Aorta (tissue), 5 donors: ENCODE measurements at regions not wholly inside any gene's neighbourhood (a gene's known extent, or its start where the extent isn't known, plus 50 kb on each side); places are given as distances from the start of the nearest gene placed in this dataset.

Experiments used
- ATAC-seq: fragments of 200-7000 bp; cut with Tn5 transposase; one replicate; pipeline ENCODE4 v1.9.1; 2022; ENCODE audit warnings: moderate library complexity; ENCODE audit not compliant: low FRiP score
- DNase-seq, 2 donors: peaks; one replicate each; pipeline ENCODE4 v3.0.0-alpha.2; 2020
- H3K27ac ChIP-seq, 2 donors: one replicate each; pipeline ENCODE4 v1.5.1; 2013; ENCODE audit warnings: low read length in 2 of 2, mild to moderate bottlenecking in 2 of 2, moderate library complexity in 2 of 2, control low read depth in 1 of 2, inconsistent platforms in 1 of 2, low read depth in 1 of 2
- H3K27me3 ChIP-seq, 2 donors: one replicate each; pipeline ENCODE4 v1.6.1; 2013; ENCODE audit warnings: control low read depth in 1 of 2, low read length in 1 of 2, mild to moderate bottlenecking in 1 of 2, moderate library complexity in 1 of 2; ENCODE audit not compliant: insufficient read depth in 2 of 2, control insufficient read depth in 1 of 2
- H3K36me3 ChIP-seq, 2 donors: one replicate each; pipeline ENCODE4 v1.6.1; 2013; ENCODE audit warnings: control low read depth in 1 of 2, low read length in 1 of 2, mild to moderate bottlenecking in 1 of 2; ENCODE audit not compliant: insufficient read depth in 2 of 2, control insufficient read depth in 1 of 2
- H3K4me1 ChIP-seq, 2 donors: one replicate each; pipeline ENCODE4 v1.6.1; 2013; ENCODE audit warnings: low read length in 2 of 2, control low read depth in 1 of 2, mild to moderate bottlenecking in 1 of 2, moderate library complexity in 1 of 2; ENCODE audit not compliant: insufficient read depth in 2 of 2, control insufficient read depth in 1 of 2
- H3K4me3 ChIP-seq, 2 donors: one replicate each; pipeline ENCODE4 v1.5.1; 2013; ENCODE audit warnings: low read length in 2 of 2, control low read depth in 1 of 2, mild to moderate bottlenecking in 1 of 2
- H3K9me3 ChIP-seq: one replicate; pipeline ENCODE4 v1.6.1; 2013; ENCODE audit warnings: mild to moderate bottlenecking, low read length; ENCODE audit not compliant: control insufficient read depth
- WGBS, 2 donors: extraction: QIAGEN DNeasy Blood & Tissue Kit; methylation state at CpG; one replicate each; pipeline ENCODE4 v1.1.7; 2013; 5-methylcytosine and 5-hydroxymethylcytosine counted together
- intact Hi-C, 2 donors: fragments of 100-400 bp; cut with DNase I; formaldehyde crosslinking; loops; one replicate each; pipeline versions ENCODE4 v1.14.2 to v1.15.0; 2022
- donor health status: healthy with polysubstance abuse.
- donor health status: Bipolar disorder and iron deficiency.
- donor health status: DM: no; HTN: no; CAD: no.
- donor health status: DM: no; HTN: no; CAD: no.
- donor health status: DM: yes; HTN: yes; CAD: no.

- H3K36me3 ChIP-seq = no peaks in the 10 kb centered on the region
- WGBS, 2 donors = 9 to 10% methylated on average over 35 to 36 of the region's 36 CpGs
- H3K27me3 ChIP-seq = no peaks in the 10 kb centered on the region
- ATAC-seq (no peak), DNase-seq (no peak)
- intact Hi-C loops = no loop called here
- H3K4me3 ChIP-seq = no peak overlapping the region
- no peak overlapping the region for H3K27ac ChIP-seq
- H3K4me1 ChIP-seq = no peaks in the 10 kb centered on the region
- H3K9me3 ChIP-seq = peaks cover 3% of the 10 kb centered on the region
Measured at GRCh38 chr12:130013771-130014484, 110.1 kb upstream of the TMEM132D start.

DNA sequence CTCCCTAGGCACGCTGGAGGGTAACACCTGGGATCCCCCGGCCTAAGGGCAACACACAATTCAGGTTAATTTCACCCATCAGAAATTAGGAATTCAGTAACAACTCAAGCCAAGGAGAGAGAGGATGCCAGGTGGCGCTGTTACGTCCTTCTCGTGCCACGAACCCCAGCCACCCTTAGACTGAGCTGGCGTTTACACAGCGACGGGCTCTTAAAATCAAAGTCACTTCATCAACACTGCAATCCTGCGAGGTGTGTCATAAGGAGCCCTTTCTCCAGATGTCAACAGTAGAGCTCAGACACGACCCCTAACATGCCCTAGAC, 110.6 kb upstream of the TMEM132D start:
- no peak for ATAC-seq
- peaks cover 3% of the 10 kb centered on the region for H3K9me3 ChIP-seq
- intact Hi-C loops = no loop called here
- no peak for DNase-seq
- no peak overlapping the region for H3K27ac ChIP-seq
- H3K36me3 ChIP-seq = no peaks in the 10 kb centered on the region
- 8 to 9% methylated on average over 11 of the region's 11 CpGs for WGBS, 2 donors
- H3K4me3 ChIP-seq = no peak overlapping the region
- no peaks in the 10 kb centered on the region for H3K27me3 ChIP-seq
- H3K4me1 ChIP-seq = no peaks in the 10 kb centered on the region

DNA sequence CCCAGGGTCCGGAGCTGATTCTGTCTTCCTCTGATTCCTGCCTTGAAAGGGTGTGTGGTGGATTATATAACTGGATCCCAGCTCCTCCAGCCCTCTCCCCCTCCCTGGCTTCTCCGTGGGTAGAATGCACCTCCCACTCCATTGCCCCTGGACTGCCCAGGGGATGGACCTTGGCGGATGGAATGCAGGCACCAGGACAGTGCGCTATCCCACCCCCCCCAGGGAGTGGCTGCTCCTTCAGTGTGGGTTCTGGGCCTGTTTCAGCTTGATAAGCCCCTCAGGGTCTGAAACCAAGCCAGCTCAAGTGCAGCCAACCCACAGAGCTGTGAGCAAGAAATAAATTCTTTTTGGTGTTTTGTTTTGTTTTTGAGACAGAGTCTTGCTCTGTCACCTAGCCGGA, 112.4 kb upstream of the TMEM132D start:
- Histone ChIP-seq H3K27me3 (no peaks in the 10 kb centered on the region), H3K9me3 (peaks cover 3% of the 10 kb centered on the region), H3K27ac (no peak overlapping the region), H3K36me3 (no peaks in the 10 kb centered on the region), H3K4me1 (no peaks in the 10 kb centered on the region), H3K4me3 (no peak overlapping the region)
- intact Hi-C loops = no loop called here
- DNase-seq = no peak
- no peak for ATAC-seq
- WGBS, 2 donors = 66% methylated on average over 5 of the region's 5 CpGs

DNA sequence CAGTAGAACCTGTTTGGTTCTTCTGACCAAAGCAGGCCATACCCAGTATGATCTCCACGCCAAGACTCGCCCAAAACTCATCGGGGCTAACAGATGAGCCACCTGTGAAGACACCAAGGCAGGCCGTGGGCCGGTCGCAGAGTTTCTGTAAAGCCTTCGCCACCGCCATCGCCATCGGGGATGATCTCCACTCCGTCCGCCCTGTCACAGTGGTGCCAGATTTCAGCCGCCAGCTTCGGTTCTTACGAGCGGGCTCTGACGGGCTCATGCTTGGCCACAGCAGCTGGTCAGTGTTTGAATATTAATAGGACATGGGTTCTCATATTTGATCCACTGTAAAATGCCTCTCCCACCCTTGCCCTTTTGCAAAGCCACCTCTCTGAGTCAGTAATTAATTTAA, 113.2 kb upstream of the TMEM132D start:
- H3K36me3 ChIP-seq = no peaks in the 10 kb centered on the region
- H3K27ac ChIP-seq = no peak overlapping the region
- H3K4me1 ChIP-seq = no peaks in the 10 kb centered on the region
- WGBS, 2 donors = 89 to 91% methylated on average over 17 of the region's 17 CpGs
- ATAC-seq (no peak), DNase-seq (no peak)
- no peak overlapping the region for H3K4me3 ChIP-seq
- H3K27me3 ChIP-seq = no peaks in the 10 kb centered on the region
- peaks cover 3% of the 10 kb centered on the region for H3K9me3 ChIP-seq
- intact Hi-C loops = no loop called here

DNA sequence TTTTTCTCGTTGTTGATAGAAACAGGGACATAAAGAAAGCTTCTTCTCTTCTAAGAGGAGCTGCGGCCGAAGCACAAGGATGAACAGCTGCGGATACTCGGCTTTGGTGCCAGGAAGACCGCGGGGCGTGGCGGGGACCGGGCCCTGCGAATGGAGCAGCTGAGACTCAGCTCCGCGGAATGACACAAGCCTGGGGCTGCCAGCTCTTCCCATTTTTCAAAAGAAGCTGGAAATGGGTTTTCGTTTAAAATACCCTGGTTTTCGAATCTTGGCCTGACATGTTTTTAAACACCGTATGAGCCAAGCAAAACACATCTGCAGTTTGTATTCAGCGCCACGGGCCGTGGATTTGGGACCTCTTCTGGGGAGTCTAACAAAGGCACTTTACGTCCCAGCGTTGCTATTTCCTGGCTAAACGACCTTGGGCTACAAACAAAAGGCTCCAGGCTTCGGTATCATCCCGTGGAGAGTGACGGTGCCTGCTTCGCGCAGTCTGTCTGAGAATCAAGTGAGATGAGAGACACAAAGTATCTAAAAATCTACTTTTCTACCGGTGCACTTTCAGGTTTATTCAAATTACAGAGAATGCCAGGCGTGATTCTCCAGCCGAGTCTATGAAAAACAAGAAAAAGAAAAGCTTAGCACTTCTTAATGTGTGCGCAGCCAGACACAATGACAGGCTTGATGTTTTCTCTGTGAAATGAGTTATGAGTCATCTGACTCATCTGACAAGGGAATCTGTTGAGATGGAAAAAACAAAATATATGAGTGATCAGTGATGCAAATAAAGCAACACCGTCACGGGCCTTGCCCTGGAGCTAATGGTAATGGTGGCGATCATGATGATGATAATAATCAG, 114.0 kb upstream of the TMEM132D start:
- peaks cover 2% of the 10 kb centered on the region for H3K9me3 ChIP-seq
- H3K4me3 ChIP-seq = no peak overlapping the region
- intact Hi-C loops = no loop called here
- no peak overlapping the region for H3K27ac ChIP-seq
- no peaks in the 10 kb centered on the region for H3K36me3 ChIP-seq
- no peak for DNase-seq
- no peak for ATAC-seq
- WGBS, 2 donors = 16 to 19% methylated on average over 34 of the region's 34 CpGs
- H3K27me3 ChIP-seq = no peaks in the 10 kb centered on the region
- H3K4me1 ChIP-seq = no peaks in the 10 kb centered on the region

- intact Hi-C loops = no loop called here
- no peak for DNase-seq
- no peaks in the 10 kb centered on the region for H3K27me3 ChIP-seq
- H3K4me1 ChIP-seq = no peaks in the 10 kb centered on the region
- H3K36me3 ChIP-seq = no peaks in the 10 kb centered on the region
- 93 to 95% methylated on average over 11 of the region's 11 CpGs for WGBS, 2 donors
- H3K9me3 ChIP-seq = peaks cover 2% of the 10 kb centered on the region
- H3K4me3 ChIP-seq = no peak overlapping the region
- no peak overlapping the region for H3K27ac ChIP-seq
- ATAC-seq = no peak
Measured at GRCh38 chr12:130018614-130019013, 114.8 kb upstream of the TMEM132D start.

GRCh38 chr12:130026608-130027176, 122.9 kb upstream of the TMEM132D start:
- ATAC-seq (no peak), DNase-seq (no peak)
- H3K4me3 ChIP-seq = no peak overlapping the region
- WGBS, 2 donors = 51 to 53% methylated on average over 15 of the region's 15 CpGs
- no peaks in the 10 kb centered on the region for H3K36me3 ChIP-seq
- intact Hi-C loops = no loop called here
- no peaks in the 10 kb centered on the region for H3K4me1 ChIP-seq
- H3K9me3 ChIP-seq = no peaks in the 10 kb centered on the region
- H3K27me3 ChIP-seq = no peaks in the 10 kb centered on the region
- H3K27ac ChIP-seq = no peak overlapping the region

- no peaks in the 10 kb centered on the region for H3K4me1 ChIP-seq
- WGBS, 2 donors = 24 to 40% methylated on average over 1 of the region's 1 CpG
- no peaks in the 10 kb centered on the region for H3K27me3 ChIP-seq
- no peaks in the 10 kb centered on the region for H3K36me3 ChIP-seq
- H3K27ac ChIP-seq = no peak overlapping the region
- ATAC-seq = no peak
- H3K4me3 ChIP-seq = no peak overlapping the region
- intact Hi-C loops = no loop called here
- DNase-seq = no peak
- no peaks in the 10 kb centered on the region for H3K9me3 ChIP-seq
Measured at GRCh38 chr12:130027798-130028197, 124.0 kb upstream of the TMEM132D start.

DNA sequence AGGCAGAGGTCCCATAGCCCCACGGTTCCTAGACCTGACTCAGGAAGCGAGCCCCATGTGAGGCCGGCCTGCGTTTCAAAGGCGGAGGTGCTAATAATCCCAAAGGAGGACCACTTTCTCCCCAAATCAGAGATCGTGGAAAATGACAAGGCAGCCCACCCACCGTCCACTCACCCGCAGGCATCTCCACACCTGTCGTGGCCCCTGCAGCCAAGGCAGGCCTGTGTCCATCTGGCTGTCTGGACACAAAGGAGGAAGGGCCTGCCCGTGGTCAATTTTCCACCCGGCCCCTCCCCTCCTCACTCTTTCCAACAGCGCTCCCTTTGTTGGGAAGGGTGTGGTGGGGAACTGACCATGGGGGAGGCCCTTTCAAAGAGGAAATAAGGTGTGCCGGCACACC, 125.3 kb upstream of the TMEM132D start:
- Histone ChIP-seq H3K36me3 (no peaks in the 10 kb centered on the region), H3K4me3 (no peak overlapping the region), H3K27ac (no peak overlapping the region), H3K9me3 (no peaks in the 10 kb centered on the region), H3K4me1 (no peaks in the 10 kb centered on the region), H3K27me3 (no peaks in the 10 kb centered on the region)
- WGBS, 2 donors = 81 to 84% methylated on average over 13 of the region's 13 CpGs
- DNase-seq = no peak
- intact Hi-C loops = no loop called here
- ATAC-seq = no peak
